AG04449 (cell line): ENCODE measurements at regions not wholly inside any gene's neighbourhood (a gene's known extent, or its start where the extent isn't known, plus 50 kb on each side); places are given as distances from the start of the nearest gene placed in this dataset.

Experiments
- CTCF ChIA-PET: fragments of 350-600 bp; formaldehyde crosslinking; extraction: SDS; loops from one replicate; lab custom pipeline; 2021; ENCODE audit warnings: antibody characterized with exemption; lab: Yijun Ruan, JAX
- POLR2A ChIA-PET: fragments of 400-600, 350-600 bp; formaldehyde crosslinking; extraction: SDS; loops from one replicate; lab custom pipeline; 2020; ENCODE audit warnings: antibody characterized with exemption, inconsistent platforms; lab: Yijun Ruan, JAX
- DNase-seq: peaks from one replicate; pipeline ENCODE4 v3.0.0-alpha.2; 2010; ENCODE audit warnings: low read depth, low spot score
- H3K4me3 ChIP-seq: 2 replicates; pipeline ENCODE4 v1.5.1; 2011; ENCODE audit warnings: low read depth, mild to moderate bottlenecking, control low read depth, low read length
- TF ChIP-seq, protein P1 (sequence below): IDR thresholded peaks from one replicate; pipeline ENCODE4 v1.5.1; 2011; ENCODE audit warnings: mild to moderate bottlenecking, moderate library complexity, low read length, control low read depth, inconsistent platforms; ENCODE audit not compliant: insufficient read depth; ENCODE audit errors: missing control alignments

DNA sequence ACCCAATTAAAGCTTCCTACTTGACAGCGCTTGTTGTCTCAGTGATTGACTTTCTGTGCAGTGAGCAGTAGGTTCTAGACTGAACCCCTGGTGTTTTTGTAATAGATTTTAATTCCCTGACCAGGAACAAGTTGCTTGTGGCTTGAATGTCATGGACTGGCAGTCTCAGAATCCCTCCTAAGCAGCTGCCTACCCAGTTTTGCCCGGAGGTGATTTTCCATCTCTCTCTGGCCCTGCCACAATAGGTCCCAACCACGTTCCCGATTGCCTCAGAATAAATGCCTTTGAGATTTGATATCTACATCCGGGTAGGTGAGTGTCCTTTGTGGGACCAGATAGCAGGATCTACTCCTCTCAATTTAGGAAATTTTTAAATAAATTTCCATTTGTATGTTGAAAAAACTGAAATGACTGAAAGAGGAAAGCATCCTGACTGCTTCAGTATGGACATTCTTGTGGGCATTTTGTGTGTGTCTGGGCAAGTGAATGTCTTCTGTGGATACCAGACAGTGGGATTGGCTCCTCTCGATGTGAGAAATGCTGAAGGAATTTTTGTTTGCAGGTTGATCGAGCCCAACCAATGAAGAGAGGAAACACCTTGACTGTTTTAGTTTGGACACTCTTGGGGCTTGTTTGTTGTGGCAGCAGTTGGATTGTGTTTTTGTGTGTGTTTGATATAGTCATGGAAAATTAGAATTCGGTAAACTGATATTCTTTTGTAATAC is 1607.4 kb downstream of the C4orf33 start:
- TF ChIP-seq, protein P1, sequence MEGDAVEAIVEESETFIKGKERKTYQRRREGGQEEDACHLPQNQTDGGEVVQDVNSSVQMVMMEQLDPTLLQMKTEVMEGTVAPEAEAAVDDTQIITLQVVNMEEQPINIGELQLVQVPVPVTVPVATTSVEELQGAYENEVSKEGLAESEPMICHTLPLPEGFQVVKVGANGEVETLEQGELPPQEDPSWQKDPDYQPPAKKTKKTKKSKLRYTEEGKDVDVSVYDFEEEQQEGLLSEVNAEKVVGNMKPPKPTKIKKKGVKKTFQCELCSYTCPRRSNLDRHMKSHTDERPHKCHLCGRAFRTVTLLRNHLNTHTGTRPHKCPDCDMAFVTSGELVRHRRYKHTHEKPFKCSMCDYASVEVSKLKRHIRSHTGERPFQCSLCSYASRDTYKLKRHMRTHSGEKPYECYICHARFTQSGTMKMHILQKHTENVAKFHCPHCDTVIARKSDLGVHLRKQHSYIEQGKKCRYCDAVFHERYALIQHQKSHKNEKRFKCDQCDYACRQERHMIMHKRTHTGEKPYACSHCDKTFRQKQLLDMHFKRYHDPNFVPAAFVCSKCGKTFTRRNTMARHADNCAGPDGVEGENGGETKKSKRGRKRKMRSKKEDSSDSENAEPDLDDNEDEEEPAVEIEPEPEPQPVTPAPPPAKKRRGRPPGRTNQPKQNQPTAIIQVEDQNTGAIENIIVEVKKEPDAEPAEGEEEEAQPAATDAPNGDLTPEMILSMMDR: no peak
- no peak for DNase-seq
- H3K4me3 ChIP-seq: no peak overlapping the region
- CTCF ChIA-PET: no interaction called here
- POLR2A ChIA-PET: no interaction called here

DNA sequence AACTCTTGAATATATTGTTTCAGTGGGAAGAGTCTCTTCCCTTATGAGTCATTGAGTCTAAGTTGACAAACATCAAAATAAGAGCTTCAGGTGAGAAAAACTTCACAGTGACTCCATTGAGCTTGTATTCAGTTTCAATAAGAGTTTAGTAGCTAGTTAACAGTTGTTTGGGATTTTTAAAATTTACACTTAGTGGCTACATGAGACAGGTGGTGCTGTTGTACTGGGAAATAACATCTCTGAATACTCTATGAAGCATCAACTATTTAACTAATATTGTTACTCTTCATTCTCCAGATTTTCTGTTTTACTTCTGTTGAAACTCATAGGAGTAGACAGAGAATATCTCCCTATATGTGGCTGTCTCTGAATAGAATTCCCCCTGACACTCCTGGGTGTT is 1609.1 kb downstream of the C4orf33 start:
- H3K4me3 ChIP-seq: no peak overlapping the region
- CTCF ChIA-PET: no interaction called here
- no peak for DNase-seq
- TF ChIP-seq, protein P1: no peak
- POLR2A ChIA-PET: no interaction called here

DNA sequence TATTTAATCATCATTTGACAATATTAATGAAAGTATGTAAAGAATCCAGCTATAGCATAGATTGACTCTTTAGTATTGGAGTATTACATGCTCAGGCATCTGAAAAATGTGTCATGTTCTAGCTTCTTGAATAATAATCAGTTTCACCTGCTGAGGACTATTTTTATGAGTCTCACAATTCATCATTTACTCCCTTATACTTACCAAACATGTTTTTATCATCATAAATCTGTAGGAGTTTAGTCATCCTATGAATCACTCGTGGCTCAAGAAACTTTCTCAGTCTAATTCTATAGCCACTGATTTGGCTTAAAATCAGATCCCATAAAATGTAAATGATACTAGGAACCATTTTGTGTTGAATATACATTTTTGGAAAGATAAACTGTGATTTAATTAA is 1616.1 kb downstream of the C4orf33 start:
- TF ChIP-seq, protein P1: no peak
- CTCF ChIA-PET: no interaction called here
- POLR2A ChIA-PET: no interaction called here

DNA sequence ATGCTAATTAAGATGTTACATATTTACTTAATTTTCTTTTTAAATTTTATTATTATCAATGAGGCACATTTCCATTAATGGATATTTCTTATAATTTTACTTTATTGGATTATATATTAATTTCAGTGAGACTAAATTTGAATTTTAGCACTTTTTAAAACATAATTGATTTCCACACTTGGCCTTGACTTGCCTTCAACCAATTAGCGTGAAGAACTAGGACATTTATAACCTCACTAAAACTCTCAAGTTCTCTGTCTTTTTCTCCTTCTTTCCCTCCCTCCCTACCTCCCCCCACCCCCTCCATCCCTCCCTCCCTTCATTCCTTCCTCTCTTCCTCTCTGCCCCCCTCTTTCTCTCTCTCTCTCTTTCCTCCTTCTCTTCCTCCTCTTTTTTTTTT is 1618.1 kb downstream of the C4orf33 start:
- no peak overlapping the region for H3K4me3 ChIP-seq
- ChIA-PET CTCF (no interaction called here), POLR2A (no interaction called here)
- TF ChIP-seq, protein P1: no peak
- DNase-seq: no peak

More for the DNA sequence above, 1616.1 kb downstream of the C4orf33 start:
- H3K4me3 ChIP-seq: no peak overlapping the region
- no peak for DNase-seq

DNA sequence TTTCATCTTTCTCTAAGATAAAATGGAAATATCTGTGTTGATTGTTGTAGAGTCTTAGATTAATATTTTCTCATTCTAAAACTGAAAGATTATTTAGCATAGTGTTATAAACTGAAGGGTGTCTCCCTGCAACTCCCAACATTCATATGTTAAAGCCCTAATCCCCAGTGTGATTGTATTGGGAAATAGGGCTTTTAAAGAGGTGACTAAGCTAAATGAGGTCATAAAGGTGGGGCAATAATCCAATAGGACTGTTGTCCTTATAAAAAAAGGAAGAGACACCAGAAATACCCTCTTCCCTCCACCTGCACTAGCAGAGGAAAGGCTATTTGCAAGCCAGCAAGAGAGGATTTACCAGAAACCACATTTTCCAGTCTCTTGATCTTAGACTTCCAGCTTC is 1626.4 kb downstream of the C4orf33 start:
- TF ChIP-seq, protein P1: no peak
- POLR2A ChIA-PET: no interaction called here
- CTCF ChIA-PET: no interaction called here
- H3K4me3 ChIP-seq: no peak overlapping the region
- no peak for DNase-seq

DNA sequence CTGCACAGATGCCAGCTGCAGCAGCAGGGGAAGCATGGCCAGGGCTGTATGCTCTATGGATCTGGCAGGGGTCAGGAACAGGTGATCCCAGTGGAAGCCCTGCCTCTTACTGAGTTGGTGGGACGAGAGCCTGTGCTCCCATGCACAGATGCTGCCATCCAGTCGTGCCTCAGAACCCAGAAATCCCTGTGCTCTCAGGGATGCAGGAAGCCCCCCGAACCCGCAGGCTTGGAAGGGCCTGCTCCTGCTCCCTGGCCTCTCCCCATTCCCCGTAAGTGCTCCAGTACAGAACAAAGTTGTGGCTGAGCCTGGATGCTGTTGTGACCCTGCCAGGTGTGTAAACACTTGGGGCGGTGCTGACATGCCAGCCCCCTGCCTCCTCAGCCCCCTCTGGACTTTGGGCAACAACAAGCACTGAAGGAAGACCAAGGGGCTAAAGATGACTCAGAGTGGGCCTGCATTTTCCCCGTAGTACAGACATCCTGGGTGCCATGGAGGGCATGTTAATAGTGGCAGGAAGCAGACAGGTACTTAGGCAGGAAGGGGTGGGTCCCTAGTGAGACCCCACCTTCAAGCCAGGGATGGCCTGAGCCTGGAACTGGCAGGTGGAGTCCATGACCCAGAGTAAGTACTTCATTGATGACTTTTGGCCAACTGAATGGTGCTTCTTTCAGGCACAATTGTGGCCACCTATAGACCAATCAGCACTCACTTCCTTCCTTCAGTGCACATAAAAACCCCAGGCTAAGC is 1640.7 kb downstream of the C4orf33 start:
- H3K4me3 ChIP-seq: no peak overlapping the region
- CTCF ChIA-PET: no interaction called here
- POLR2A ChIA-PET: no interaction called here
- no peak for DNase-seq
- TF ChIP-seq, protein P1: no peak
